RCC 7860 (cell line): ENCODE measurements at regions not wholly inside any gene's neighbourhood (a gene's known extent, or its start where the extent isn't known, plus 50 kb on each side); places are given as distances from the start of the nearest gene placed in this dataset.

Experiments
- DNase-seq: peaks from one replicate; pipeline ENCODE4 v3.0.0-alpha.2; 2015; ENCODE audit warnings: low spot score
- FAIRE-seq: peaks from 2 replicates; lab custom pipeline; 2012; peaks lifted over from hg19 to GRCh38; lab: Jason Lieb, UNC

GRCh38 chr18:22108674-22109073, 60.7 kb upstream of the GATA6 start:
- FAIRE-seq (no peak), DNase-seq (no peak)

- no peak for DNase-seq
- FAIRE-seq = no peak
These were observed 59.9 kb upstream of the GATA6 start for GRCh38 chr18:22109535-22109934.

GRCh38 chr18:22110461-22110924, 58.9 kb upstream of the GATA6 start:
- DNase-seq = no peak
- no peak for FAIRE-seq

- FAIRE-seq (no peak), DNase-seq (no peak)
These were observed 57.2 kb upstream of the GATA6 start for GRCh38 chr18:22112215-22112614.

- no peak for FAIRE-seq
- no peak for DNase-seq
These were observed 56.1 kb upstream of the GATA6 start for GRCh38 chr18:22113144-22113844.

- FAIRE-seq = no peak
- no peak for DNase-seq
These were observed 54.7 kb upstream of the GATA6 start for GRCh38 chr18:22114526-22115321.

- DNase-seq (no peak), FAIRE-seq (no peak)
These were observed 53.8 kb upstream of the GATA6 start for GRCh38 chr18:22115573-22115972.
